GM18508 (cell line): ENCODE measurements at regions not wholly inside any gene's neighbourhood (a gene's known extent, or its start where the extent isn't known, plus 50 kb on each side); places are given as distances from the start of the nearest gene placed in this dataset.

Experiments used
- ATAC-seq: cut with Tn5 transposase; IDR thresholded peaks from one replicate; pipeline ENCODE4 v1.9.1; 2021; ENCODE audit warnings: moderate number of reproducible peaks; ENCODE audit not compliant: insufficient read depth, unreplicated experiment

GRCh38 chr2:47266939-47267710 lies 90.8 kb upstream of the CALM2 start:
- no peak for ATAC-seq

- ATAC-seq, result no peak
Measured at GRCh38 chr2:47265751-47266231, 89.5 kb upstream of the CALM2 start.

DNA sequence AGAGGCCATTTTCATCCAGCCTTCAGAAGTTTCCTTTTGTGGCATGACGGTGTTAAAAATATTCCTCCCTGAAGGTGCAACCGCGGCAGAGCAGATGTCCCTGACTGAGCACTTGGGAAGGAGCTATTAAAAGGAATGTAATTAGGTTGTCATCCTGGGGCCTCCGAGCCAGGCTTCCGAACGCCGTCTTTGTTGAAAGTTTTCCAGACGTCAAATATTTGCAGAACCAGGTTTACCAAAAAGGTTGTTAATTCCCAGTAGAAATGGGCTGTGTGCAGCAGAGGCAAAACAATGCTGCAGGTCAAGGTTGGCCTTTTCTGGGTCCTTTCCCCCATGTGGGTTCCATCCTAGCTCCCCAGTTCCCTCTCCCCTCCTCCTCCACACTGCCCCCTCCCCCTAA lies 88.8 kb upstream of the CALM2 start:
- ATAC-seq, result no peak

GRCh38 chr2:47264686-47265085 lies 88.4 kb upstream of the CALM2 start:
- no peak for ATAC-seq

DNA sequence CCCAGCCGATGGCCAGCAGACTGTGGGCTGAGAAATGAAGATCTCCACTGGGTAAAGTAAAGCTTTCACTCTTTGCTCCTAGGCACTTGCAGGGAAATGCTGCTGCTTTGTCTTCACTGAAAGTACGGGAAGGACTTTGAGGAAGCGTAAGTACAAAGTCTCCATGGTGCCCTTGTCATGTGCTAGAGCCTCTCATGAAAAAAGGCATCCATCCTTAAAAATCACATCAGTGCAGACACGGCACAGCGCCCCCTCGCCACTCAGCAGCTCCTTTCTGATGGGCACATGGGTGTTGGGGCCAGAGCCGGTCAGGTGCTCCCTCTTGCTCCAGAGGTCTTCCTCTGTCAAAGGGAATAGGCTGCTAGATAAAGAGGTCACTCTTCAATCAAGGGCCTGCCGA lies 87.8 kb upstream of the CALM2 start:
- no peak for ATAC-seq

DNA sequence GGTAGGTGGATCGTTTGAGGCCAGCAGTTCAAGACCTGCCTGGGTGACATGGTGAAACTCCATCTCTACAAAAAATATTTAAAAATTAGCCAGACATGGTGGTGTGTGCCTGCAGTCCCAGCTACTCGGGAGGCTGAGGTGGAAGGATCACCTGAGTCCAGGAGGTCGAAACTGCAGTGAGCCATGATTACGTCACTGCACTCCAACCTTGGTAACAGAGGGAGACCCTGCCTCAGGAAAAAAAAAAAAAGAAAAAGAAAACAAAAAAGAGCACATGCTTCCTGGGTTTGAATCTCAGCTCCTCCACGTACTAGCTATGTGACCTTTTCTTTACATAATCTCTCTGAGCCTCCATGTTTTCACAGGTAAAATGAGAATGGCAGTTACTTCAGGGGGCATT lies 86.3 kb upstream of the CALM2 start:
- ATAC-seq, result no peak

GRCh38 chr2:47260971-47261370 lies 84.7 kb upstream of the CALM2 start:
- no peak for ATAC-seq

GRCh38 chr2:47259829-47260228 lies 83.5 kb upstream of the CALM2 start:
- ATAC-seq, result no peak

GRCh38 chr2:47257946-47258348 lies 81.6 kb upstream of the CALM2 start:
- no peak for ATAC-seq

DNA sequence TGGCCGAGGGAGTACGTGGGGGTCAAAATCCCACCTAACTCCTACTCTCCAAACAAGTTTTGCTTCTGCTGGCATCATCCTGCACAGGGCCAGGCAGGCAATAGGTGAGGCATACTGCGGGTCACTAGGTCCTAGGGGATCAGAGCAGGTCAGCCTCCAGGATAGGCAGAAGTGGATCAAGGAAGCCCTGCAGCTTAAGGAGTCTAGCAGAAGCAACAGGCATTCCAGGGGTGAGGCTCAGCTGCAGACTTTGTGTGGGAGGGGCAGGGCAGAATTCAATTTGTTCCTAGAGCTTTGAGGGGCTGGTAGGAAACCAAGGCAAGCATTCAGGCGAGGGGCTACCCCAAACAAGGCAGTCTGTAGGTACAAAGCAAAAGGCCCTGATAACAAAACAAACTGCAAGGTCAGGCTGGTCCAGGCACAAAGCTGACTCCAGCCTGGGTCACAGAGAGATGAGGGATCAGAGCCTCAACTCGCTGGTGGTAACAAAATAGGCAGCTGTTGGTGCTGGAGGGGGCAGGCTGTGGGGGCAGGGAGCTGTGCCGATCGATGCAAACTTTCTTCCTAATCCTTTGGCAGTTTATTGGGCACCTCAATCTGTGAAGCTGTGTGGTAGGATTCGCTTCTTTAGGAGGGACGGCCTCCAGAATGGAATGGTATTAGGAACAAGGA lies 80.2 kb upstream of the CALM2 start:
- no peak for ATAC-seq

GRCh38 chr2:47255794-47256193 lies 79.5 kb upstream of the CALM2 start:
- ATAC-seq, result no peak

GRCh38 chr2:47254464-47254863 lies 78.2 kb upstream of the CALM2 start:
- ATAC-seq, result no peak

GRCh38 chr2:47253447-47253846 lies 77.1 kb upstream of the CALM2 start:
- ATAC-seq, result no peak

- ATAC-seq, result no peak
Measured at GRCh38 chr2:47251404-47251675, 75.0 kb upstream of the CALM2 start.

- no peak for ATAC-seq
Measured at GRCh38 chr2:47250586-47251403, 74.5 kb upstream of the CALM2 start.

DNA sequence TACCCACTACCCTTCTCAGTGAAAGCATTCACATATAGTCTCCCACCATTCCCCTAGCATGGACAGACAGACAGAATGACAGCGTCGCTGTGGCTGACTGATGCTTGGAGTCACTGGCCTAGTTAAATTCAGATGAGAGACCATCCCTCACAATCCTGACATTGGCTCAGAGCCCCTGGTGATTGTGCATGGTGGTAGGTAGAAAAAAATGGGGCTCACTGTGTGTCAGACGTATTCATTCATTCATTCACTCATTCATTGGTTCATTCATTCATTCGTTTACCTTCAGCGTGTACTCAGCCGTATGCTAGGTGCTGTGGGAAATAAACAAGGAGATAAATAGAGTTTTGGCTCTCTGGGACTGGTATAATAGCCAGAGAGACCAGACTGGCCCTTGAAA lies 73.6 kb upstream of the CALM2 start:
- no peak for ATAC-seq

GRCh38 chr2:47249157-47249900 lies 73.0 kb upstream of the CALM2 start:
- ATAC-seq, result no peak

DNA sequence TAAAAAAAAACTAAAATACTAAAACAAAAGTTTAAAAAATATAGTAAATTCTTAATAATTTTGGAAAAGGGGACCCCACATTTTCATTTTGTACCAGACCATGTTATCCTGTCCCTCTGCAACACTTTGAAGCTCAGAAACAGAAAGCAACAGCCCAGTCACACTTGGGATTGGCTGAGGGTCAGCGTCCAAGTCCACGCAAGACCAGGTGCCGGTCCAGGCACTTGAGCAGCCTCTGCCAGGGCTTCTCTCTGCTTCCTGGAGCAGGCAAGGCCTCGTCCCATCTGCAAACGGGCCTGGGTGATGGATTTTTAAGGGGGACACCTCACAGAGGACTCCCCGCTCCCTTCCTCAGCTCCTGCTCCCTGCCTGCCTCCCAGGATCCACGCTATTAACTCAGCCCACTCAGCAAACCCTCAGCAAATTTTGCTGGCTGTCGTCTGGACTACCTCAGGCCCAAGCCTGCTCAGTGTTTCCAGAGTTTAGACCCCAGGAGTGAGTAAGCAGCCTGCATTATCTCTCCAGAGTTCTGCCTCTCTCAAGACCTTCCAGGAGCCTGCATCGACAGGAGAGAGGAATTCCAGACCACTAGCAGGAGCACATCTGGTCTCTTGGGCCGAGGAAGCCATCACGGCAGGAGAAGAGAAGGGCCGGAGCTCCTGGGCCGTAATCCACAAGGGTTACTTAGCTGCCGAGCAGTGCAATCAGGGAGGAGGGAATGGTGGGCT lies 67.4 kb upstream of the CALM2 start:
- no peak for ATAC-seq

- no peak for ATAC-seq
Measured at GRCh38 chr2:47241715-47242114, 65.4 kb upstream of the CALM2 start.
